Neural progenitor cell (in vitro differentiated cells): ENCODE measurements at regions not wholly inside any gene's neighbourhood (a gene's known extent, or its start where the extent isn't known, plus 50 kb on each side); places are given as distances from the start of the nearest gene placed in this dataset.

Source experiments
- DNase-seq: peaks from one replicate; pipeline ENCODE4 v3.0.0-alpha.2; 2016; ENCODE audit warnings: low spot score
- H2AFZ ChIP-seq: fragments of 200-600 bp; sonication (generic); replicated peaks from 2 replicates; pipeline ENCODE4 v1.6.1; 2016; ENCODE audit warnings: antibody characterized with exemption
- H3F3A ChIP-seq: fragments of 200-600 bp; sonication (generic); 2 replicates; pipeline ENCODE4 v1.6.1; 2016; ENCODE audit warnings: antibody characterized with exemption, low read depth
- H3K27ac ChIP-seq: fragments of 200-600 bp; sonication (generic); 2 replicates; pipeline ENCODE4 v1.5.1; 2016; ENCODE audit warnings: mild to moderate bottlenecking
- H3K27me3 ChIP-seq: fragments of 200-600 bp; sonication (generic); 2 replicates; pipeline ENCODE4 v1.6.1; 2016; ENCODE audit warnings: mild to moderate bottlenecking, moderate library complexity
- H3K36me3 ChIP-seq: fragments of 200-600 bp; sonication (generic); 2 replicates; pipeline ENCODE4 v1.5.1; 2016
- H3K4me1 ChIP-seq: fragments of 200-600 bp; sonication (generic); 2 replicates; pipeline ENCODE4 v1.6.1; 2016; ENCODE audit warnings: mixed run types
- H3K4me2 ChIP-seq: fragments of 200-600 bp; sonication (generic); 2 replicates; pipeline ENCODE4 v1.6.1; 2016
- H3K4me3 ChIP-seq: fragments of 200-600 bp; sonication (generic); 2 replicates; pipeline ENCODE4 v1.5.1; 2016
- H3K79me2 ChIP-seq: fragments of 200-600 bp; sonication (generic); 2 replicates; pipeline ENCODE4 v1.6.1; 2016; ENCODE audit warnings: low read depth
- H3K9ac ChIP-seq: fragments of 200-600 bp; sonication (generic); 2 replicates; pipeline ENCODE4 v1.6.1; 2016
- H3K9me3 ChIP-seq: fragments of 200-600 bp; sonication (generic); 2 replicates; pipeline ENCODE4 v1.5.1; 2016; ENCODE audit warnings: low read depth
- H4K20me1 ChIP-seq: fragments of 200-600 bp; sonication (generic); 2 replicates; pipeline ENCODE4 v1.6.1; 2016; ENCODE audit warnings: low read depth
- H3K27ac Mint-ChIP-seq: 3 replicates; pipeline ENCODE4 v1.8.0; 2021; ENCODE audit warnings: mixed read lengths
- H3K27me3 Mint-ChIP-seq: 2 replicates; pipeline ENCODE4 v1.8.0; 2022; ENCODE audit warnings: low read depth, mild to moderate bottlenecking, inconsistent platforms, moderate library complexity, mixed read lengths; ENCODE audit not compliant: insufficient read depth
- H3K36me3 Mint-ChIP-seq: 3 replicates; pipeline ENCODE4 v1.8.0; 2021; ENCODE audit warnings: mixed read lengths
- H3K4me1 Mint-ChIP-seq: 3 replicates; pipeline ENCODE4 v1.8.0; 2021; ENCODE audit warnings: mixed read lengths
- H3K4me3 Mint-ChIP-seq: 3 replicates; pipeline ENCODE4 v1.8.0; 2021; ENCODE audit warnings: mild to moderate bottlenecking, moderate library complexity, mixed read lengths
- H3K9me3 Mint-ChIP-seq: 3 replicates; pipeline ENCODE4 v1.8.0; 2020; ENCODE audit warnings: mixed read lengths
- EZH2 ChIP-seq: fragments of 200-600 bp; sonication (generic); IDR thresholded peaks from 2 replicates; pipeline ENCODE4 v1.6.1; 2017; ENCODE audit warnings: antibody characterized with exemption, mild to moderate bottlenecking, moderate library complexity
- EZH2phosphoT487 ChIP-seq: fragments of 200-600 bp; sonication (generic); IDR thresholded peaks from 2 replicates; pipeline ENCODE4 v1.6.1; 2017; ENCODE audit warnings: antibody characterized with exemption
- TF ChIP-seq, protein P1 (sequence below): fragments of 200-600 bp; sonication (generic); IDR thresholded peaks from 2 replicates; pipeline ENCODE4 v1.5.1; 2017; ENCODE audit warnings: antibody characterized with exemption, mild to moderate bottlenecking

DNA sequence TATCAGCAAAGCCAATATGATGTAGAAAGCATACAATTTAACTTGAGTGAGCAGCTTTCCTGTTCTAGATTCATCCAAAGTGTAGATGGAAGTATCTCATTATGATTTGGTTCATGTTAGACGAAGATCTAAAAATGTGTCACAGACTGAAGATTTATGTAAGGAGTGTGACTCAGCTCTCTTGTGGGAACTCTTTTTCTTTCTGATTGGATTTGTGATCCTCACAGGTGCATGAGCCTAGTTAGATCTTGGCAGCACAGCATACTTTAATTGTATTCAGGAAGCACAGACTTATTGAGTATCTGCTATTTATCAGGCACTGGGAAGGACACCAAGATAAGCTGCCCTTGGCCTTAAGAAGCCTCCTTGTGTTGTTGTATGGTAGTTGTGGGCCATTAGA is 147.1 kb downstream of the C11orf91 start:
- Mint-ChIP-seq H3K4me3 (no peak overlapping the region), H3K9me3 (no peaks in the 10 kb centered on the region), H3K4me1 (no peaks in the 10 kb centered on the region), H3K36me3 (peaks cover 4% of the 10 kb centered on the region), H3K27ac (no peak overlapping the region), H3K27me3 (no peaks in the 10 kb centered on the region)
- Histone ChIP-seq H3K4me2 (no peak overlapping the region), H3F3A (no peaks in the 10 kb centered on the region), H3K27me3 (no peaks in the 10 kb centered on the region), H3K27ac (no peak overlapping the region), H3K36me3 (no peaks in the 10 kb centered on the region), H3K4me3 (no peak overlapping the region), H3K9ac (no peak overlapping the region), H4K20me1 (no peaks in the 10 kb centered on the region), H2AFZ (no peak overlapping the region), H3K79me2 (no peaks in the 10 kb centered on the region), H3K4me1 (no peaks in the 10 kb centered on the region), H3K9me3 (no peaks in the 10 kb centered on the region)
- DNase-seq: no peak
- TF ChIP-seq, protein P1, sequence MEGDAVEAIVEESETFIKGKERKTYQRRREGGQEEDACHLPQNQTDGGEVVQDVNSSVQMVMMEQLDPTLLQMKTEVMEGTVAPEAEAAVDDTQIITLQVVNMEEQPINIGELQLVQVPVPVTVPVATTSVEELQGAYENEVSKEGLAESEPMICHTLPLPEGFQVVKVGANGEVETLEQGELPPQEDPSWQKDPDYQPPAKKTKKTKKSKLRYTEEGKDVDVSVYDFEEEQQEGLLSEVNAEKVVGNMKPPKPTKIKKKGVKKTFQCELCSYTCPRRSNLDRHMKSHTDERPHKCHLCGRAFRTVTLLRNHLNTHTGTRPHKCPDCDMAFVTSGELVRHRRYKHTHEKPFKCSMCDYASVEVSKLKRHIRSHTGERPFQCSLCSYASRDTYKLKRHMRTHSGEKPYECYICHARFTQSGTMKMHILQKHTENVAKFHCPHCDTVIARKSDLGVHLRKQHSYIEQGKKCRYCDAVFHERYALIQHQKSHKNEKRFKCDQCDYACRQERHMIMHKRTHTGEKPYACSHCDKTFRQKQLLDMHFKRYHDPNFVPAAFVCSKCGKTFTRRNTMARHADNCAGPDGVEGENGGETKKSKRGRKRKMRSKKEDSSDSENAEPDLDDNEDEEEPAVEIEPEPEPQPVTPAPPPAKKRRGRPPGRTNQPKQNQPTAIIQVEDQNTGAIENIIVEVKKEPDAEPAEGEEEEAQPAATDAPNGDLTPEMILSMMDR: no peak
- TF ChIP-seq EZH2phosphoT487 (no peak), EZH2 (no peak)

DNA sequence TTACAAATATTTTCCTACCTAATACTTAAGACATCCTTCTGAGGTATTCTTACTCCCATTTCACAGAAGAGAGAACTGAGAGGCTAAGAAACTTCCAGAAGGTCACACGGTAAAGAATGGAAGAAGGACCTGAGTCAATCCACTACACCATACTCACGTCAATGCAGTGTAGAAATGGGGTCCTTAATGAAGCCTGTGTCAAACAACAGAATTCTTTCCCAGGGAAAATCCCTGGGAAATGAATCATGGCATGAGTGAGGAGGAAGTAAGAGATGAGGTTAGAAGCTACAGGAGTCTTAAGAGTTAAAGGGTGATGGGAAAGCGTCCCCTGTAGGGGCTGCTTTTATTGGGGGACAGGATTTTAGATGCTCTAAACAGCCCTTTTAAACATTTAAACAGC is 147.9 kb downstream of the C11orf91 start:
- peaks cover 4% of the 10 kb centered on the region for H3K36me3 Mint-ChIP-seq

DNA sequence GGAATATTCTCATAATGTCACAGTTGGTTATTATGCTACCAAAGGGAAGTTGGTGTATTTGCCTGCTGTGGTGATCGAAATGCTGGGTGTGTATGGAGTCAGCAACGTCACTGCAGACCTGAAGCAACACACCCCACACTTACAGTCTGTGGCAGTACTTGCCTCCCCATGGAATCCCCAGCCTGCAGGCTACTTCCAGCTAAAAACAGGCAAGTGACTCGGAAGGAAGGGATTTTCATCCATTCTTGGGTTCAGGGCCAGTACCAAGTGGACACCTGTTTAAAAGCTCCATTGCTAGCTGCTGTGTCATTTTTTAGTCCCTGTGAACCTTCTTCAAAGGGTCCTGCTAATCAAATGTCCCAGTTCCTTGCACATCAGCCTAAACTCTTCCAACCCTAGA is 149.6 kb downstream of the C11orf91 start:
- Histone ChIP-seq H4K20me1 (no peaks in the 10 kb centered on the region), H3K4me1 (no peaks in the 10 kb centered on the region), H2AFZ (no peak overlapping the region), H3K27ac (no peak overlapping the region), H3F3A (no peaks in the 10 kb centered on the region), H3K79me2 (no peaks in the 10 kb centered on the region), H3K9me3 (no peaks in the 10 kb centered on the region), H3K9ac (no peak overlapping the region), H3K4me2 (no peak overlapping the region), H3K4me3 (no peak overlapping the region), H3K27me3 (no peaks in the 10 kb centered on the region), H3K36me3 (no peaks in the 10 kb centered on the region)
- Mint-ChIP-seq H3K36me3 (peaks cover 4% of the 10 kb centered on the region), H3K9me3 (no peaks in the 10 kb centered on the region), H3K27ac (no peak overlapping the region), H3K4me1 (peaks cover 6% of the 10 kb centered on the region), H3K27me3 (no peaks in the 10 kb centered on the region), H3K4me3 (no peak overlapping the region)
- no peak for DNase-seq
- TF ChIP-seq EZH2phosphoT487: no peak
- no peak for TF ChIP-seq EZH2
- TF ChIP-seq, protein P1: no peak

More for the DNA sequence above, 147.9 kb downstream of the C11orf91 start:
- H3K4me1 ChIP-seq: no peaks in the 10 kb centered on the region
- TF ChIP-seq EZH2phosphoT487: no peak
- TF ChIP-seq, protein P1: no peak
- no peak for TF ChIP-seq EZH2
- H3K9me3 ChIP-seq: no peaks in the 10 kb centered on the region
- no peaks in the 10 kb centered on the region for H3F3A ChIP-seq
- H3K4me2 ChIP-seq: no peak overlapping the region
- no peaks in the 10 kb centered on the region for H3K27me3 ChIP-seq
- Mint-ChIP-seq H3K27ac (no peak overlapping the region), H3K4me3 (no peak overlapping the region), H3K9me3 (no peaks in the 10 kb centered on the region), H3K27me3 (no peaks in the 10 kb centered on the region), H3K4me1 (no peaks in the 10 kb centered on the region)
- no peak overlapping the region for H3K9ac ChIP-seq
- no peak overlapping the region for H3K4me3 ChIP-seq
- H2AFZ ChIP-seq: no peak overlapping the region
- H3K36me3 ChIP-seq: no peaks in the 10 kb centered on the region
- no peak for DNase-seq
- H4K20me1 ChIP-seq: no peaks in the 10 kb centered on the region
- H3K79me2 ChIP-seq: no peaks in the 10 kb centered on the region
- H3K27ac ChIP-seq: no peak overlapping the region
